ENCODE measurements at regions not wholly inside any gene's neighbourhood (a gene's known extent, or its start where the extent isn't known, plus 50 kb on each side); places are given as distances from the start of the nearest gene placed in this dataset.
"Not testable (repeated sequence)": the region's sequence is repeated elsewhere in the genome, so short reads cannot be mapped to it uniquely, and the experiment has no call there.

- Mint-ChIP-seq H3K36me3 (ENCODE audit: low read depth) (no peaks in the 10 kb centered on the region), H3K27me3 (peaks cover 10% of the 10 kb centered on the region), H3K4me3 (no peak overlapping the region), H3K4me1 (ENCODE audit: low read depth) (no peaks in the 10 kb centered on the region), H3K27ac (no peak overlapping the region), H3K9me3 (no peaks in the 10 kb centered on the region)
- Histone ChIP-seq H3K4me3 (ENCODE audit: low read length) (no peak overlapping the region), H3K27me3 (ENCODE audit: control insufficient read depth in 1 of 2, insufficient read depth in 2 of 2, low read length in 2 of 2) (no peaks in the 10 kb centered on the region), H3K27ac (ENCODE audit: low read depth in 1 of 2, low read length in 2 of 2) (no peak overlapping the region), H3K4me1 (ENCODE audit: insufficient read depth, low read length) (no peaks in the 10 kb centered on the region), H3K36me3 (ENCODE audit: insufficient read depth, low read length) (no peaks in the 10 kb centered on the region), H3K9me3 (ENCODE audit: control insufficient read depth in 1 of 2, insufficient read depth in 1 of 2, low read length in 2 of 2) (no peaks in the 10 kb centered on the region)
- POLR2A ChIA-PET: no interaction called here
- DNase-seq (no peak), ATAC-seq (ENCODE audit: poor library complexity) (no peak)
- CTCF ChIA-PET: no interaction called here
- TF ChIP-seq, protein P1, sequence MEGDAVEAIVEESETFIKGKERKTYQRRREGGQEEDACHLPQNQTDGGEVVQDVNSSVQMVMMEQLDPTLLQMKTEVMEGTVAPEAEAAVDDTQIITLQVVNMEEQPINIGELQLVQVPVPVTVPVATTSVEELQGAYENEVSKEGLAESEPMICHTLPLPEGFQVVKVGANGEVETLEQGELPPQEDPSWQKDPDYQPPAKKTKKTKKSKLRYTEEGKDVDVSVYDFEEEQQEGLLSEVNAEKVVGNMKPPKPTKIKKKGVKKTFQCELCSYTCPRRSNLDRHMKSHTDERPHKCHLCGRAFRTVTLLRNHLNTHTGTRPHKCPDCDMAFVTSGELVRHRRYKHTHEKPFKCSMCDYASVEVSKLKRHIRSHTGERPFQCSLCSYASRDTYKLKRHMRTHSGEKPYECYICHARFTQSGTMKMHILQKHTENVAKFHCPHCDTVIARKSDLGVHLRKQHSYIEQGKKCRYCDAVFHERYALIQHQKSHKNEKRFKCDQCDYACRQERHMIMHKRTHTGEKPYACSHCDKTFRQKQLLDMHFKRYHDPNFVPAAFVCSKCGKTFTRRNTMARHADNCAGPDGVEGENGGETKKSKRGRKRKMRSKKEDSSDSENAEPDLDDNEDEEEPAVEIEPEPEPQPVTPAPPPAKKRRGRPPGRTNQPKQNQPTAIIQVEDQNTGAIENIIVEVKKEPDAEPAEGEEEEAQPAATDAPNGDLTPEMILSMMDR (IDR thresholded peaks at IDR 0.05): no peak
- intact Hi-C loops (cut with DNase I, micrococcal nuclease): no loop called here
These were observed 88.9 kb upstream of the OSBPL11 start for GRCh38 chr3:125684199-125684598.

- H3K27ac Mint-ChIP-seq; DNase-seq; H3K27ac ChIP-seq (ENCODE audit: low read depth in 1 of 2, low read length in 2 of 2); CTCF ChIA-PET; intact Hi-C loops (cut with DNase I, micrococcal nuclease); H3K9me3 Mint-ChIP-seq; ATAC-seq (ENCODE audit: poor library complexity); H3K4me3 Mint-ChIP-seq; H3K9me3 ChIP-seq (ENCODE audit: control insufficient read depth in 1 of 2, insufficient read depth in 1 of 2, low read length in 2 of 2); H3K4me1 ChIP-seq (ENCODE audit: insufficient read depth, low read length); H3K27me3 ChIP-seq (ENCODE audit: control insufficient read depth in 1 of 2, insufficient read depth in 2 of 2, low read length in 2 of 2); POLR2A ChIA-PET; H3K36me3 ChIP-seq (ENCODE audit: insufficient read depth, low read length); H3K36me3 Mint-ChIP-seq (ENCODE audit: low read depth); H3K4me3 ChIP-seq (ENCODE audit: low read length); H3K4me1 Mint-ChIP-seq (ENCODE audit: low read depth): not testable (repeated sequence)
- peaks cover 10% of the 10 kb centered on the region for H3K27me3 Mint-ChIP-seq
These were observed 90.4 kb upstream of the OSBPL11 start for GRCh38 chr3:125685741-125686140.

DNA sequence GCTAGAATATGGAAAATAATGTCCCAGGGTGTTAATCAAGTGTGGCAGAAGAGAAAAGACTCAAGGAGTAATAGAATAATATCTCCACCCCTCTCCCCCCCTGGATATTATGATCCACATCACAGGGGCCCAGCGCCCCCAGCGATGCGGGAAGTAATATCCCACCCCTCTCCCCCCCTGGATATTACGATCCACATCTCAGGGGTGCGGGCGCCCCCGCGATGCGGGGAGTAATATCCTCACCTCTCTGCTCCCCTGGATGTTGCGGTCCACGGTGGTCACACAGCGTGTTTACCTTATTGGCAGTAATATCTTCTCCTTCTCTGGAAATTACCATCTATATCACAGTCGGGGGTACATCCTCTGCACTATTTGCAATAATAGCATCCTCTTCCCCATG lies 97.1 kb upstream of the OSBPL11 start:
- Histone ChIP-seq H3K4me1 (ENCODE audit: insufficient read depth, low read length) (no peaks in the 10 kb centered on the region), H3K27ac (ENCODE audit: low read depth in 1 of 2, low read length in 2 of 2) (no peak overlapping the region), H3K4me3 (ENCODE audit: low read length) (no peak overlapping the region), H3K27me3 (ENCODE audit: control insufficient read depth in 1 of 2, insufficient read depth in 2 of 2, low read length in 2 of 2) (no peaks in the 10 kb centered on the region), H3K9me3 (ENCODE audit: control insufficient read depth in 1 of 2, insufficient read depth in 1 of 2, low read length in 2 of 2) (no peaks in the 10 kb centered on the region), H3K36me3 (ENCODE audit: insufficient read depth, low read length) (no peaks in the 10 kb centered on the region)
- H3K9me3 Mint-ChIP-seq: no peaks in the 10 kb centered on the region
- TF ChIP-seq, protein P1 (IDR thresholded peaks at IDR 0.05): no peak
- no peaks in the 10 kb centered on the region for H3K4me1 Mint-ChIP-seq (ENCODE audit: low read depth)
- H3K27ac Mint-ChIP-seq: no peak overlapping the region
- POLR2A ChIA-PET: no interaction called here
- CTCF ChIA-PET: no interaction called here
- no peak overlapping the region for H3K4me3 Mint-ChIP-seq
- H3K36me3 Mint-ChIP-seq (ENCODE audit: low read depth): no peaks in the 10 kb centered on the region
- H3K27me3 Mint-ChIP-seq: peaks cover 4% of the 10 kb centered on the region
- DNase-seq (no peak), ATAC-seq (ENCODE audit: poor library complexity) (no peak)
- intact Hi-C loops (cut with DNase I, micrococcal nuclease): no loop called here

DNA sequence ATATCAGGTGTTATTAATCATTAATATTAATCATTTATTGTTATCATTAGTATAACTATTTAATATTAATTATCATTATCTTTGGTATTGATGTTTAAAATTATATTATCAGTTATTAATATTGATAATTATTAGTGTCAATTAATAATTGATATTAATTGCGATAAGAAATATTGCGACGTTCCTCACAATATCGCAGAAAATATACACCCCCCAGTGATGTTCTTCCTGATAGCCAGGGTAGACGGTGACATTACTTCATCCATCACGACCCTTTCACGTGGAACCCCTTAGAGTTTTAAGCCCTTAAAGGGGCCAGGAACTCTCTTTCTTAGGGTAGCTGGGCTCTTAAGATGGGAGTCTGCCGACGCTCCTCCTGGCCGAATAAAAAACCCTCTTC lies 98.6 kb upstream of the OSBPL11 start:
- no peaks in the 10 kb centered on the region for H3K4me1 Mint-ChIP-seq (ENCODE audit: low read depth)
- H3K4me3 Mint-ChIP-seq: no peak overlapping the region
- peaks cover 4% of the 10 kb centered on the region for H3K27me3 Mint-ChIP-seq
- ChIA-PET POLR2A (no interaction called here), CTCF (no interaction called here)
- H3K36me3 ChIP-seq (ENCODE audit: insufficient read depth, low read length): no peaks in the 10 kb centered on the region
- no peaks in the 10 kb centered on the region for H3K36me3 Mint-ChIP-seq (ENCODE audit: low read depth)
- TF ChIP-seq, protein P1 (IDR thresholded peaks at IDR 0.05): no peak
- H3K9me3 Mint-ChIP-seq: no peaks in the 10 kb centered on the region
- H3K27ac Mint-ChIP-seq: no peak overlapping the region
- H3K27ac ChIP-seq (ENCODE audit: low read depth in 1 of 2, low read length in 2 of 2): no peak overlapping the region
- no peak for ATAC-seq (ENCODE audit: poor library complexity)
- no peak overlapping the region for H3K4me3 ChIP-seq (ENCODE audit: low read length)
- no peaks in the 10 kb centered on the region for H3K27me3 ChIP-seq (ENCODE audit: control insufficient read depth in 1 of 2, insufficient read depth in 2 of 2, low read length in 2 of 2)
- no peak for DNase-seq
- intact Hi-C loops (cut with DNase I, micrococcal nuclease): no loop called here
- no peaks in the 10 kb centered on the region for H3K4me1 ChIP-seq (ENCODE audit: insufficient read depth, low read length)
- no peaks in the 10 kb centered on the region for H3K9me3 ChIP-seq (ENCODE audit: control insufficient read depth in 1 of 2, insufficient read depth in 1 of 2, low read length in 2 of 2)

Data from CD4-positive, alpha-beta T cell (primary cell).